CD4-positive, alpha-beta T cell treated with Interleukin-17A for 1 hour (primary cell): ENCODE measurements at regions not wholly inside any gene's neighbourhood (a gene's known extent, or its start where the extent isn't known, plus 50 kb on each side); places are given as distances from the start of the nearest gene placed in this dataset.

ENCODE experiments used
- DNase-seq: peaks from one replicate; pipeline ENCODE4 v3.0.0-alpha.2; 2020

DNA sequence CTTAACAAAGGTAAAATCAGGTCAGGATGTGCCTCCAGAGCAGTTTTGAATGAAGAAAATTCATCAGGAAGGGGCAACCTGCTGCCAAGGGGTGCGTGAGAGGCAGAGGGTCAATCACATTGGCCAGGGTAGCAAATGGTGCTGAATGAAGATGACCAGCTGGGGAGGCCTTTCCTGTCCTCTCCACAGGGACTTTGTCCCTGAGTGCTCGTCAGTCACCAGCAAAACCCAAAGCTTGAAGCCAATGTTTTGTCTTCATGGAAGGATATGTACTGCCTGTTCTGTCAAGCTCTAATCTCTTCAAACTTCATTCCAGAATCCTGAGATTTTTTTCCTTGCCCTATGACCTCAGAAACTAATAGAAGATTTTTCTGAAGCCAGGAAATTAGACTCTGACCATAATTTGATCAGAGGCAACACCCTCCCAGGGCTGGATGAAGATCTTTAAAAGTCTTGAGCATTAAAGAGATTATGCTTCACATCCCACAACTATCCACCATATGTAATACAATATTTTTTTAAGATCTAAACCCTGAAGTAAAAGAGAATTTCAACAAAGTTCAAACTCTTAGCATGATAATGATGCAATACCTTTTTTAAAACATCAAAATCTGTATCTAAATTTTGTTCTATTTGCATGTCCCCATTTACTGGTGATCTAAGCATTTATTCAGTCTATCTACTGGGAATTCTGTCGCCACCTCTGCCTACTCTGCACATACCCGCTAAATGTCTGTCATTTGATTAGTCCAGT is 243.0 kb downstream of the SNX13 start:
- DNase-seq, result no peak

GRCh38 chr7:17699696-17700095 is 240.6 kb downstream of the SNX13 start:
- DNase-seq, result no peak

DNA sequence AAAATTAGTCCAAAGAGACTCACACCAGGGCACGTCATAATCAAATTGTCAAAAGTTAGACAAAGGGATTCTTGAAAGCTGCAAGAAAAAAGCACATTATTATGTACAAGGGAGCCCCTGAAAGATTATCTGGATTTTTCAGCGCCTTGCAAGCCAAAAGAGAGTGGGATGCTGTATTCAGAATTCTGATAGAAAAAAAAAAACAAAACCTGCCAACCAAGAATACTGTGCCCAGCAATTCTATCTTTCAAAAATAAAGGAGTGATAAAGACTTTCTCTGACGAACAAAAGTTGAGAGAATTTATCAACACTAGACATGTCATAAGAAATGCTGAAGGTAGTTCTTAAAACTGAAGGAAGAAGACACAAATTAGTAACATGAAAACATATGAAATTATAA is 240.2 kb downstream of the SNX13 start:
- no peak for DNase-seq

- DNase-seq, result no peak
Measured at GRCh38 chr7:17706275-17706674, 234.0 kb downstream of the SNX13 start.

DNA sequence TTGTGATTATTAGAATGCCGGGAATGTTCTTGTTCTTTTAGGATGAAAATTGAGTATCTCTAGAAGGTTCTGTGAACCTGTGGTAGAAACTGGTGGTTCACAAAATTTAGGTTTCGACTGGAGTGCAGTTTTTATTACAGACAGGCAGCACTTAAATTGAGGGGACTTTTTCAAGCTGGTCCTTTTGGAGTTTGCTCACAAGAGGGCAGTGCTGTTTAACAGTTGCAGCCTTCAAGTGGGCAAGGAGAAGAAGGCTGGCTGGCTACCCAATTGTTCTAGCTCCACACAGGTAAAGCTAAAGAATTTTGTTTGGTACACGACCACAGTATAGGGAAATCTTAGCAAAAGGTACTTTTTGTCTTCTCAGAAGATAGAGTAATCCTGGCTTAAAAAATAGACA is 233.6 kb downstream of the SNX13 start:
- DNase-seq, result peak; percentile 32

- no peak for DNase-seq
Measured at GRCh38 chr7:17709127-17709526, 231.2 kb downstream of the SNX13 start.

DNA sequence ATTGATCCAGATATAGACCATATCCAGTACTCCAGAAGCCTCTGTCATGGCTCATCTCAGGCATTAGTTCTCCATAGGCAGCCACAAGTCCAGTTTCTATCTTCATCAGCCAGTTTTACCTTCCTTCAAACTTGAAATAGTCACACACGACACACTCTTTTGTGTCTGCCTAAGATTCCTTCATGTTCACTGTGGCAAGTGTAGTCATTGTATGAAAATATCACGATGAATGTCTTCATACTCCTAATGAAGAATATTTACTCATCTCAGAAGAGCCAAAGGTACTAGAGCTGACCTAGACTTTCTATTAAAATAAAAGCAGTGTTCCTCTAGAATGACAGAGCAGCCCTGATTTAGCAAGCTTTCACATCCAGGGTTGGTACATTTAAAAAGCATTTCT is 230.7 kb downstream of the SNX13 start:
- no peak for DNase-seq

- DNase-seq, result no peak
Measured at GRCh38 chr7:17710312-17710711, 230.0 kb downstream of the SNX13 start.

DNA sequence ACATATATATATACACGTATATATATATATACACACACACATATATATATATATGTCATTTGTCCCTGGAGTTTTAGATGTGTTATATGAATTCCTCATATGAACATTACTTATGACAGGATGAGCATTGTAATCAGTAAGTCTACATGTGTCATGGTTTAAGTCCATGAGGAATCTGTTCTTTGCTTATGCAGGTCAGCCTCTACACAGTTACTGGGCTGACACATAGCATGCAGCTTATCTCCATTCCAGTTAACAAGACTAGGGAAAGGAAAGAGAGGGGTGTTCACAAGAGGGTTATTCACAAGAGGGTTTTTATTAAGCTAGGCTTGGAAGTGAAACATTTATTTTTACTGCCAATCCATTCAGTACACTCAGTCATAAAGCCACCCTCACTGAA is 226.7 kb downstream of the SNX13 start:
- no peak for DNase-seq

- no peak for DNase-seq
Measured at GRCh38 chr7:17716816-17717215, 223.5 kb downstream of the SNX13 start.

DNA sequence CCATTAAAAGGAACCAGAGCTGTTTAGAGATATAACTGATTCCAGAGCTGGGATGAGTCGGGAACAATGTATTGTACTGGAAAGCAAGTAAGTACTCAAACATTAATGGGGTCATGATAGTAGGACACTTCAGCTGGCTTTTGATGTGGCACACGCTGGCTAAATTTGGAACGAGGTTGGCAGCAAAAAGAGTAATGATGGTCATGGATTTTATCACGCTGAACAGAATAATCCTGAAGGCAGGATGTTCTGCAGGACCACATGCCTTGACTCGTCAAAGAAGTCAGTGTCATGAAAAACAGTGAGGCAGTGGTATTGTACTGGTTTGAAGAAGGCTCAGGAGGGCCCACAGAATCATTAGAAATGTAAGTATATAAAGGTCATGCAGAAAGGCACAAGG is 220.3 kb downstream of the SNX13 start:
- DNase-seq, result no peak

- no peak for DNase-seq
Measured at GRCh38 chr7:17721736-17722285, 218.5 kb downstream of the SNX13 start.

DNA sequence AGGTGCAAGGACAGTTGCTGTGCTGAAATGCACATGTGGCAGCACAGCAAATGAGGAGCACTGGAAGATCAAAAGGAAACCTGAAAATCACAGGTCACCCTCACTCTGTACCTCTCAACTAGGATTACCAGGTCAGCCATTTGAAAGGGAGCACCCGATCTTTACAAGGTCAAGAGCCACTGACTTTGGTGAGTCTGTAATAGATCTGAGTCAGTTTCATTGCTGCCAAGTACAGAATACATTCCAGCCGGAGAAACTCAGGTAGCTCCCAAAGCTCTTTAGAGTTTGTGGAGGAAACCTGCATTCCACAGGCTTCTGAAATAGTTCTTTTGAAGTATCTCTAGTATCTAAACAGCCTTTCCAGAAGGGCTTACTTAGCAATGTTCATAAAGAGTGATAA is 217.5 kb downstream of the SNX13 start:
- no peak for DNase-seq

DNA sequence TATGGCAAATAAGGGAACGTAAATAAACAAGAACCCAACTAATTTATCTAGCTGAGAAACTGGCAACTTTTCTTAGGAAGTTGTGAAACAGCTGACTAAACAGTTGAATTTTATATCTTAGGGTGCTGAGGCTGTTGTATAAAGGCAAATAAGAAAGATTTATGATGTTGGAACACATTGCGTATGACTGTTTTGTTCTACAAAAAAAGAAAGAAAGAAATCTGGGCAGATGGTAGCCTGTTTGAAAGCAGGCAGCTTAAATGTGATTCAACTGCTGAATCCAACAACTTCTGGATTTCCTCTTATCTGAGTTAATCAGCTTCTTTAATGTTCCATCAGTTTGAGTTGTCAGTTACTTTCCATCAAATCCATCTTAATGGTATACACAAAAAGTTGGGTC is 214.5 kb downstream of the SNX13 start:
- no peak for DNase-seq

GRCh38 chr7:17732083-17732482 is 208.2 kb downstream of the SNX13 start:
- no peak for DNase-seq
